IgD-negative memory B cell (primary cell): ENCODE measurements at regions not wholly inside any gene's neighbourhood (a gene's known extent, or its start where the extent isn't known, plus 50 kb on each side); places are given as distances from the start of the nearest gene placed in this dataset.

Source experiments
- H3K27ac Mint-ChIP-seq, 3 donors: one replicate each; pipeline ENCODE4 v1.8.0; 2020 to 2022; ENCODE audit warnings: mild to moderate bottlenecking in 3 of 3, mixed read lengths in 3 of 3, moderate library complexity in 1 of 3
- H3K27me3 Mint-ChIP-seq: one replicate; pipeline ENCODE4 v1.8.0; 2021; ENCODE audit warnings: mixed read lengths
- H3K36me3 Mint-ChIP-seq: one replicate; pipeline ENCODE4 v1.8.0; 2020; ENCODE audit warnings: mild to moderate bottlenecking, mixed read lengths
- H3K4me1 Mint-ChIP-seq, 3 donors: one replicate each; pipeline ENCODE4 v1.8.0; 2020 to 2022; ENCODE audit warnings: mixed read lengths in 3 of 3, mild to moderate bottlenecking in 1 of 3
- H3K4me3 Mint-ChIP-seq, 4 donors: one replicate each; pipeline ENCODE4 v1.8.0; 2020 to 2022; ENCODE audit warnings: mild to moderate bottlenecking in 4 of 4, mixed read lengths in 4 of 4, moderate library complexity in 3 of 4
- H3K9me3 Mint-ChIP-seq, 3 donors: one replicate each; pipeline ENCODE4 v1.8.0; 2020 to 2021; ENCODE audit warnings: mixed read lengths in 3 of 3, mild to moderate bottlenecking in 1 of 3

- peaks cover 0 to 11% (median 4%) of the 10 kb centered on the region in 3 donors for H3K9me3 Mint-ChIP-seq
- no peaks in the 10 kb centered on the region for H3K4me1 Mint-ChIP-seq
- no peak overlapping the region for H3K27ac Mint-ChIP-seq
Observed at GRCh38 chr10:28973309-28973972, 296.1 kb downstream of the BAMBI start.

GRCh38 chr10:28975891-28976531 lies 298.7 kb downstream of the BAMBI start:
- H3K36me3 Mint-ChIP-seq, result no peaks in the 10 kb centered on the region
- H3K27me3 Mint-ChIP-seq, result no peaks in the 10 kb centered on the region
- peaks cover 0 to 14% (median 4%) of the 10 kb centered on the region in 3 donors for H3K9me3 Mint-ChIP-seq
- H3K27ac Mint-ChIP-seq, result no peak overlapping the region
- H3K4me1 Mint-ChIP-seq, result peaks cover 0 to 3% (median 2%) of the 10 kb centered on the region in 3 donors
- H3K4me3 Mint-ChIP-seq, result no peak overlapping the region

More at GRCh38 chr10:28973309-28973972, 296.1 kb downstream of the BAMBI start:
- Mint-ChIP-seq H3K4me3 (no peak overlapping the region), H3K27me3 (no peaks in the 10 kb centered on the region), H3K36me3 (no peaks in the 10 kb centered on the region)

- Mint-ChIP-seq H3K4me1 (peaks cover 0 to 7% (median 3%) of the 10 kb centered on the region in 3 donors), H3K27me3 (no peaks in the 10 kb centered on the region), H3K4me3 (no peak overlapping the region), H3K36me3 (no peaks in the 10 kb centered on the region), H3K27ac (no peak overlapping the region), H3K9me3 (peaks cover 0 to 14% (median 4%) of the 10 kb centered on the region in 3 donors)
Observed at GRCh38 chr10:28977518-28977917, 300.2 kb downstream of the BAMBI start.

- H3K36me3 Mint-ChIP-seq, result no peaks in the 10 kb centered on the region
- H3K4me3 Mint-ChIP-seq, result no peak overlapping the region
- H3K4me1 Mint-ChIP-seq, result peaks cover 0 to 7% (median 3%) of the 10 kb centered on the region in 3 donors
- no peaks in the 10 kb centered on the region for H3K27me3 Mint-ChIP-seq
- no peak overlapping the region for H3K27ac Mint-ChIP-seq
- H3K9me3 Mint-ChIP-seq, result peaks cover 0 to 18% (median 5%) of the 10 kb centered on the region in 3 donors
Observed at GRCh38 chr10:28980264-28980663, 302.9 kb downstream of the BAMBI start.

GRCh38 chr10:28981007-28981406 lies 303.7 kb downstream of the BAMBI start:
- Mint-ChIP-seq H3K4me3 (no peak overlapping the region), H3K27ac (no peak overlapping the region), H3K27me3 (no peaks in the 10 kb centered on the region), H3K4me1 (peaks cover 0 to 7% (median 3%) of the 10 kb centered on the region in 3 donors), H3K9me3 (peaks cover 0 to 18% (median 5%) of the 10 kb centered on the region in 3 donors), H3K36me3 (no peaks in the 10 kb centered on the region)

- H3K27ac Mint-ChIP-seq, result no peak overlapping the region
- H3K36me3 Mint-ChIP-seq, result no peaks in the 10 kb centered on the region
- H3K9me3 Mint-ChIP-seq, result peaks cover 0 to 12% (median 1%) of the 10 kb centered on the region in 3 donors
- H3K4me3 Mint-ChIP-seq, result no peak overlapping the region
- H3K27me3 Mint-ChIP-seq, result no peaks in the 10 kb centered on the region
- H3K4me1 Mint-ChIP-seq, result peaks cover 0 to 7% (median 3%) of the 10 kb centered on the region in 3 donors
Observed at GRCh38 chr10:28982974-28983373, 305.7 kb downstream of the BAMBI start.

- H3K27me3 Mint-ChIP-seq, result no peaks in the 10 kb centered on the region
- no peak overlapping the region for H3K4me3 Mint-ChIP-seq
- no peaks in the 10 kb centered on the region for H3K36me3 Mint-ChIP-seq
- peaks cover 0 to 12% (median 1%) of the 10 kb centered on the region in 3 donors for H3K9me3 Mint-ChIP-seq
- H3K4me1 Mint-ChIP-seq, result peaks cover 0 to 7% (median 3%) of the 10 kb centered on the region in 3 donors
- no peak overlapping the region for H3K27ac Mint-ChIP-seq
Observed at GRCh38 chr10:28983799-28984198, 305.1 kb upstream of the LYZL1 start.

- Mint-ChIP-seq H3K36me3 (no peaks in the 10 kb centered on the region), H3K27me3 (no peaks in the 10 kb centered on the region), H3K9me3 (peaks cover 0 to 12% (median 1%) of the 10 kb centered on the region in 3 donors), H3K27ac (no peak overlapping the region), H3K4me1 (peaks cover 0 to 7% (median 3%) of the 10 kb centered on the region in 3 donors), H3K4me3 (no peak overlapping the region)
Observed at GRCh38 chr10:28984431-28984830, 304.4 kb upstream of the LYZL1 start.

GRCh38 chr10:28985137-28985885 lies 303.6 kb upstream of the LYZL1 start:
- no peaks in the 10 kb centered on the region for H3K27me3 Mint-ChIP-seq
- H3K4me1 Mint-ChIP-seq, result peaks cover 0 to 7% (median 3%) of the 10 kb centered on the region in 3 donors
- H3K4me3 Mint-ChIP-seq, result no peak overlapping the region
- H3K27ac Mint-ChIP-seq, result no peak overlapping the region
- peaks cover 0 to 12% (median 1%) of the 10 kb centered on the region in 3 donors for H3K9me3 Mint-ChIP-seq
- no peaks in the 10 kb centered on the region for H3K36me3 Mint-ChIP-seq

- H3K4me1 Mint-ChIP-seq, result peaks cover 0 to under 1% (median 0%) of the 10 kb centered on the region in 3 donors
- H3K36me3 Mint-ChIP-seq, result no peaks in the 10 kb centered on the region
- H3K27me3 Mint-ChIP-seq, result no peaks in the 10 kb centered on the region
- no peak overlapping the region for H3K4me3 Mint-ChIP-seq
- H3K27ac Mint-ChIP-seq, result no peak overlapping the region
- H3K9me3 Mint-ChIP-seq, result peaks cover 0 to 9% (median 1%) of the 10 kb centered on the region in 3 donors
Observed at GRCh38 chr10:28986117-28986792, 302.6 kb upstream of the LYZL1 start.

GRCh38 chr10:28986856-28987255 lies 302.0 kb upstream of the LYZL1 start:
- no peaks in the 10 kb centered on the region for H3K27me3 Mint-ChIP-seq
- no peaks in the 10 kb centered on the region for H3K4me1 Mint-ChIP-seq
- no peak overlapping the region for H3K4me3 Mint-ChIP-seq
- no peaks in the 10 kb centered on the region for H3K36me3 Mint-ChIP-seq
- H3K27ac Mint-ChIP-seq, result no peak overlapping the region
- peaks cover 0 to 9% (median 1%) of the 10 kb centered on the region in 3 donors for H3K9me3 Mint-ChIP-seq

- no peak overlapping the region for H3K27ac Mint-ChIP-seq
- H3K36me3 Mint-ChIP-seq, result no peaks in the 10 kb centered on the region
- peaks cover 0 to 9% (median 0%) of the 10 kb centered on the region in 3 donors for H3K9me3 Mint-ChIP-seq
- H3K4me3 Mint-ChIP-seq, result no peak overlapping the region
- no peaks in the 10 kb centered on the region for H3K4me1 Mint-ChIP-seq
- no peaks in the 10 kb centered on the region for H3K27me3 Mint-ChIP-seq
Observed at GRCh38 chr10:28987555-28988320, 301.1 kb upstream of the LYZL1 start.

GRCh38 chr10:28988980-28989379 lies 299.9 kb upstream of the LYZL1 start:
- Mint-ChIP-seq H3K9me3 (peaks cover 0 to 3% (median 0%) of the 10 kb centered on the region in 3 donors), H3K27me3 (no peaks in the 10 kb centered on the region), H3K4me3 (no peak overlapping the region), H3K27ac (no peak overlapping the region), H3K4me1 (no peaks in the 10 kb centered on the region), H3K36me3 (peaks cover under 1% of the 10 kb centered on the region)
